ENCODE measurements at regions not wholly inside any gene's neighbourhood (a gene's known extent, or its start where the extent isn't known, plus 50 kb on each side); places are given as distances from the start of the nearest gene placed in this dataset.

DNA sequence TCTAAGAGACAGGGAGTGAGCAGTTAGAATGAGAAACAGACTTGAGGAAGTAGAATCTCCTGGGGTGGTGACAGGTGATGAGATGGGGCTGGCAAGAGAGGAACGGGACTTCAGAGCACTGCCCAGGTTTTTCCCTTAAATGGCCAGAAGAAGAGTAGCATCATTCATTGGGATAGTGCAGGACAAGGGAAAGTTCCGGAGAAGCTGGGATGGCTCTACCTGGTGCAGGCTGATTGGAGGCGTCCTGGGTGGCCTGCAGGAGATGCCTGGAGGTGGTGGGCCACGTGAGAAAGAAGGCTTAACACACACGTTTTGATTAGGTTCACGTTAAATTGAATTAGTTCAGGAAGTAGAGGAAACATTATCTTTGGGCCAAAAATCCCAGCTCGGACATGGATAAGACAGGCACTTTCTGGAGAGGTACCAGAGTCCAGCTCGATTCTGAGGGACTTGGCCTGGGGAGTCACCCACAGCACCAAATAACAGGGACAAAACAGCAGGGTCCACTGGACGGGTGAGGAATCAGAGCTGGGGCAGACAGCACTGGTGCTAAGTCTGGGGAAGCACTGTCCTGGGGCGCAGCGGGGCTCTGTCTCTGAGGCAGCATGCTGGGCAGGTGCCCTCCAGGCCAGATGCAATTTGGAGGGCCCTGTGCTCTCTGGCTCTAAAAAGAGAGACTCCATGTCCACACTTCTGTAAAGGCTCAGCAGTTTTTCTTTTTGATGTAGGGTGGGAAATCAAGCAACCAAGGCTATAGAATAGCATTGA, 512.3 kb upstream of the RAB6C start:
- TF ChIP-seq, protein P1, sequence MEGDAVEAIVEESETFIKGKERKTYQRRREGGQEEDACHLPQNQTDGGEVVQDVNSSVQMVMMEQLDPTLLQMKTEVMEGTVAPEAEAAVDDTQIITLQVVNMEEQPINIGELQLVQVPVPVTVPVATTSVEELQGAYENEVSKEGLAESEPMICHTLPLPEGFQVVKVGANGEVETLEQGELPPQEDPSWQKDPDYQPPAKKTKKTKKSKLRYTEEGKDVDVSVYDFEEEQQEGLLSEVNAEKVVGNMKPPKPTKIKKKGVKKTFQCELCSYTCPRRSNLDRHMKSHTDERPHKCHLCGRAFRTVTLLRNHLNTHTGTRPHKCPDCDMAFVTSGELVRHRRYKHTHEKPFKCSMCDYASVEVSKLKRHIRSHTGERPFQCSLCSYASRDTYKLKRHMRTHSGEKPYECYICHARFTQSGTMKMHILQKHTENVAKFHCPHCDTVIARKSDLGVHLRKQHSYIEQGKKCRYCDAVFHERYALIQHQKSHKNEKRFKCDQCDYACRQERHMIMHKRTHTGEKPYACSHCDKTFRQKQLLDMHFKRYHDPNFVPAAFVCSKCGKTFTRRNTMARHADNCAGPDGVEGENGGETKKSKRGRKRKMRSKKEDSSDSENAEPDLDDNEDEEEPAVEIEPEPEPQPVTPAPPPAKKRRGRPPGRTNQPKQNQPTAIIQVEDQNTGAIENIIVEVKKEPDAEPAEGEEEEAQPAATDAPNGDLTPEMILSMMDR (optimal IDR thresholded peaks at IDR 0.05 in 1 of 3, IDR thresholded peaks at IDR 0.05 in 1 of 3, conservative IDR thresholded peaks at IDR 0.05 in 1 of 3; ENCODE audit: extremely low read depth in 1 of 3, insufficient read depth in 2 of 3, low read length in 3 of 3), result no peak
- no peak for TF ChIP-seq EZH2 (IDR thresholded peaks at IDR 0.05; ENCODE audit: low read length)
